GF-D8 (cell line): ENCODE measurements at regions not wholly inside any gene's neighbourhood (a gene's known extent, or its start where the extent isn't known, plus 50 kb on each side); places are given as distances from the start of the nearest gene placed in this dataset.

Source experiments
- DNase-seq: peaks from one replicate; lab custom pipeline; 2025; lab: John Stamatoyannopoulos, UW

DNA sequence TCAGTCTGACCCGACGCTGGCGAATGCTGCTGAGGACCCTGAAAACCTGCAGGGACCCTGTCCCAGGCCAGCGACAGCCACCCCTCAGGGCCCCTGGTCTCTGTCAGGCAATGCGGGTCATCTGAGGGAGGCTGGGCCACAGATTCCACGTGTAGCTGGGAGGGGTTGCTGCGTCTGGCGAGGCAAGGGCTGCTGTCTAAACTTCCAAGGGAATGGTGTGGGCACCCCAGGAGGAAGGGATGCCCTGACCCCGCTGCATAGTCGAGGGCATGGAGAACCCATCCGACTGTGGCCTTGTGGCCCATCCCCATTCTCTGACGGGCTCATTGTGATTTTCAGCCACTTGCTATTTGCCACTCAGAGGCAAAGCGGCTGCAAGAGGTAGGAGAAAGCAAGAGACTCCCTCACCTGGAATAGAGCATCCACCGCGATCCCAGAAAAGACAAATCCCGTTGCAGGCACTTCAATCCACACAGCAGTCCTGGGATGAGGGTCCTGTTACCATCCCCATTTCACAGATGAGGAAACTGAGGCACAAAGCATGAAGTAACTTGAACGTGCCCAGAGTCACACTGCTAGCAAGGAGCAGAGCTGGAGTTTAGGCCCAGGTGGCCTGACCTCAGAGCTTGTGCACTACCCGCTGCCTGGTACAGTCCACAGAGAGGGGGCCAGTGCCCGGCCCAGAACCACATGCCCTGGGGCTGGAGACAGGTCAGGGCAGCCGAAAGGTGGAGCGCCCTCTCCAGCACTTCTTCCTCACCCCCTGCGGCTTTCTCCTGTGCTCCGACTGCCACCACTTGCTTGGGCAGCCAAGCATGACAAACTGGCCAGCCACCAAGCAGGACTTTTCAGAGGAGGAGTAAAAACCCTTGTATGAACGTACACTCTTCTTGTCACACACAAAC lies 163.8 kb upstream of the KLF14 start:
- DNase-seq = peak; percentile 46

DNA sequence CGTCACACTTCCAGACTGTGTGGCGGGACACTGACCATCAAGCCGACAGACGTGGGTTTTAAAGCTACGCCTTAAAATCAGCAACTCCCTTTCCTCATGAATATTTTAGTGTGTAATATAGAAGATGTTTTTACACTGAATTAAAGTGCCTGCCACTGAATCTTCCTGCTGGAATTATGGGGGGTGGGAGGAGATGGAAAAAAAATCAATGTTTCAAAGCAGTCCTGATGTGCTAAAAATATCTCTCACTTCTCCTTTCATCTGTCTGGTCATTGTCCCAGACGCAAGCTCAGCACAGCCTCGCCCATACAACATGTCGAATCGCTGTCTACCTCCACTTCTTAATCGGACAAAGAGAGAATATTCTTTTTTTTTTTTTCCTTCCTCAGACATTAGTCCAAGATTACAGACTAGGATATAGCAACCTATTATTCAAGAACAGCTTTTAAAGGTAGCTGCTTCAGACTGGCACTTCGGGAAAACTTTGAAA lies 165.1 kb upstream of the KLF14 start:
- no peak for DNase-seq

DNA sequence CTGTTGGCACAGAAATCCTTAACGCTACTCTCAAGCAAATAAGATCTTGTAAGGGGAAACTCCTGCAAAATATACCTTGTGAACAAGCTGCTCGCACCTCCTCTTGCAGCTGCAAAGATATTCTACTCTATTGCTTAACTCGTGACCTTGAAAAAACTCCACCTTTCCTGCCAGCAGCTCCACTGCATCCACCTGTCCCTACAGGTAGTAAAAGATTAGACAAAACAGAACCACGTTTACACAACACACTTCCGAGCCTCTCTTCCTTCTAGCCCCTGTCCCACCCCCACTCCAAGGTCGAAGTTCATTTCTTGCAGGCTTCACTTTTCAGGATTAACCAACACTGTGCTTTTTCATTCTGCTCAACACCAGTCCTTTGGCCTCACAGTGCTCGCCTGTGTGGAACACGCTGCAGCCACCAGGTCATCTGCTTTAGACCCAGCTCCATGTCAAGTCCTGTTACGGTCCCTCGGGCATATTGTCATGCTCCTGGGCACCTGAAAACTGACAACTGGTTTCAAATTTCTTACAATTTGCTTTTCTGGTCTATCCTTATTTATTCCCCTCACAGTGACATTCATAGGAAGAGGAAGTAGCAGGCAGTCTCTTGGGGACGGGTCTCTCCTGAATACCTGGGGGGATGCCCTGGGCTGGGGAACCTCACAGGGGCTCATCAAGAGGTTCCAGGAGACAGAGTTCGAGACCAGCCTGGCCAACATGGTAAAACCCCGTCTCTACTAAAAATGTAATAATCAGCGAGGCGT lies 165.8 kb upstream of the KLF14 start:
- no peak for DNase-seq

DNA sequence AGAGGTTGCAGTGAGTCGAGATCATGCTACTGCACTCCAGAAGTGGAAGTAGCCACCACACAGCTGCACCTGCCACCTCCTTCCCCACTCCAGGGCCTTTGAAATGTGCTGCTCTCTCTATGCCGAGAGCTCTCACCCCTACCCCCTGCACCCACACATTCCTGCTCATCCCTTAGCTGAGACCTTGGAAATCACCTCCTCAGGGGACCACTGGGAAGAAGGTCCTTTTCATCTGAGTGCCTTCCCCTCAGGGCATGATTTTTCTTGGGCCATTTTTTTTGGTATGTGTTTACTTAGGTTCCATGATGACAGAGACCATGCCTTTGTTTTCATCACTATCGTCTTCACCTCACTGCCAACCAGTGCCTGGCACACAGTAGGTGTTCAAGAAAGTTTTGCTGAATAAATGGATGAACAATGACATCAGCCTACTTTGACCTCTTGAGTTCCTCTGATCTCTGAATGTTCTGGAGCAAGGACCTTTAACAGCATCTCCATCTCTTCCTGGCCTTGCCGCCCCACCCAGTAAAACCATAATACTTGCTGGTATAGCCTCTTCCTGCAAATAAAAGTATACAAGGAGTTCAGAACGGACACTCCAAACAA lies 166.6 kb upstream of the KLF14 start:
- DNase-seq = no peak

DNA sequence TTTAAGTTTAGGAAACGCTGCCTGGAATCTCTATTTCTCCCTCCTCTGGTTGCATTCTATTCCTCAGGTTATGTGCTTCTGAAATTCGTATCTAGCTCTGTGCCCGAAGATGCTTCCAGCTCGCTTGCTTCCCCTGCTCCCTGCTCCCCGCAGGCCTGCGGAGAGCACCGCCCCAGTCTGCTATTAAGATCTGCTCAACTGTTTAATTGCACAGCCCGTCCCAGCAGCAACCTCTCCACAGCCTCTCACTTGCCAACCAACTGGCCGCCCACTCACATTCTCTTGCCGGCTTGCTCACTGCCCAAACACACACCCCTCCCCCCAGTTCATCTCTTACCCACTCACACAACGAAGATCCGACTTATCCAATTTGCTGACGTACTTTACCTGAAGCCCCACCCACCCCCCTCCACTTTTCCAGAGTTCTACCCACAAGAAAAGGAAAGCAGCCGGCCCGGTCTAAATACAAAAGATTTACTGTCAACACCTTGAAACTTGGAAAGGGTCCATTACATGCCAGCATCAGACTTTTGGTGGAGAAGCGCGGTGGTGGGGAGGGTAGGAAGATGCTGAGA lies 167.3 kb upstream of the KLF14 start:
- DNase-seq = no peak

DNA sequence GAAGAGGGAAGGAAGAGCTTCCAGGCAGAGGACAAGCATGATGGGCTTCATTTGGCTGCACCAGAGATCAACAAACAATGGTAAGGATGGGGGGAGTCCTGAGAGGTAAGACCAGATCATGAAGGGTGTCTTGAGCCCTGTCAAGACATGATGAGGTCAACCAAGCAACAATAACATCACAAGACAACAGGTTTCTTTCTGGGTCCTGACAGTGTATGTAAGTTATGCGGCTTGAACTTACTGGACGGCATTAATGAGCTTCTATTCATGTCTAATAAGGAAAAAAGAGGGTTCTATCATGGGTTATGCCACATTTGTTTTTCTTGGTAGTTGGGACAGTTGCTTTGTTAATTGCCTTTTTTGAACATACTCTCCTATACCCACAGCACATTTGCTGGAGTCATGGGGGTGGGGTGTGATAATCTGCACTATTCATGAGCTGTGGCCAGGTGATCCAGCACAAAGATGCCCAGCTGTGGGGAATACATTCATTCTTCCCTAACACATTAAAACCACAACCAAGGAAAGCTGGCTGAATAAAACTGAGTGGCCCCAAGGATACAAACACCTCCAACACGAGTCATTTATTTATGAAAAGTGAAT lies 168.8 kb upstream of the KLF14 start:
- no peak for DNase-seq

DNA sequence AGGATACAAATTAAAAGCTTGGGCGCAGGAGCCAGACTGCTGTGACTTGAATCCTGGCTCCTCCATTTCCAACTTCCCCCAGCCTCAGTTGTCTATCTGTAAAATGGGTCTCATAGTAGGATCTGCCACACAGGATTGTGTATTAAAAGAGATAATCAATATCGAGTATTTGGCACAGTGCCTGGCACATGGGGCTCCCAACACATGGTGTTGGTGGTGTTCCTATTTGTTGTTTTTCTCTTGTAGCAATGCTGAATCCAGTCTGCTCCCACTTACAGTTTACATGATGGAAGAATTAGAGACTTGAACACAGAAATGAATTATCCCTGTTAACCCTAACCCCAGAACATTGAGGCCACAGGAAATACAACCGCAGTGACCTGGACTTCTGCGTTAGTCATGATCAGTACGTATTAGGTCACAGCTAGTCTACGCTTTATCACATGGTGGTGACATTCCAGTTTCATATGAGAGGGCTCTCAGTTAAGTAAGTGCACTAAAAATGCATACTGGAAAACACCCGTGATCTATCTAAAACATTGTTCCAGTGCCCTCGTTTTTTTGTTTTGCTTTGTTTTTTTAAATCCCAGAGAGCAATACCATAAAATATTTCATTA lies 169.5 kb upstream of the KLF14 start:
- DNase-seq = no peak

DNA sequence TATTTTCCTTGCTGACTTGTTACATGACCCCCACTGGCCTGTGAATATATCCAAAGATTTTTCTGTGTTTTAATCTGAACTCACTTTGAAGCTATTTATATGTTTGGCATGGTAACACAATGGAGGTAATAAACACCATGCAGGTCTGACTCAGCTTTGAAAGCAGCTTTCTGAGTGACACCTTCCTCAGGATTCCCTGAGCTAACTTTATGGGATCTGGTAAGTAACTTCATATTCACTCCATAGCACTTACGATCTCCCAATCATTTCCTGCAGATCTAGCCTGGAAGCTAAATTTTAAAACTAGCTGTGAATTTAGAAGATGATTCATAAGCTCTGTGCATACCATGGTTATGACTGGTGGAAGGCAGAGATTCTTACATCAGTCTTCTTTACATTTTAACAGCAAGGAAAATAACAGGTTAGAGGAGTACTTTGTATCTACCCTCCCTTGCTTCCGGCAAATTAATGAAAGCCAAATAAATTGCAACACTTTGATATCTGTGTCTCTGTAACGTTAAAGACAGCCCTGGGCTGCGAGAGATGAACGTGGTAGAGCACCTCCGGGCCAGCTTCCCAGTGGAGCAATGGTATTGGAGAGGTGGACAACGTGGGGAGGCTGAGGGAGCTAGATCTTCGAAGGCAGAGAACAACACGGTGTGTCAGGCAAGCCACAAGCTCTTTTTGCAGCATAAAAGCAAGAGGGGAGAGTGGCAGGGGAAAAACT lies 170.2 kb upstream of the KLF14 start:
- DNase-seq = no peak

DNA sequence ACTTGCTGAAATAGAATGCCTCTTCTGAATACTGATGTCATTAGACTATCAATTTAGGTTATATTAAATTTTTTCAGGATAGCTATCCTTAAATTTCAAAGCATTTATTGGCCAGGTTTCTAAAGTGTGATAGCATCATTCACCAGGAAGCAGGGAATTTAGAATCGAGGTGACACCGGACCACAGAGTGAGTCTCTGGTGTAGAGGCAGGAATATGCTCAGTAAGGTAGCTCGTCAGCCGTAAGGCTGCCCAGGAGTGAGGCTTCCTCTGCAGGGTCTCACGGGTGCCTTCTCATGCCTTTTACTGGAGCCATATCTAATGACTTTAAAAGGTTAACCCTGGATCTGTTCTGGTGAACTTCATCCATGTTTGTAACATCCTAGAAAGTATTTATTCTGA lies 170.8 kb upstream of the KLF14 start:
- no peak for DNase-seq

DNA sequence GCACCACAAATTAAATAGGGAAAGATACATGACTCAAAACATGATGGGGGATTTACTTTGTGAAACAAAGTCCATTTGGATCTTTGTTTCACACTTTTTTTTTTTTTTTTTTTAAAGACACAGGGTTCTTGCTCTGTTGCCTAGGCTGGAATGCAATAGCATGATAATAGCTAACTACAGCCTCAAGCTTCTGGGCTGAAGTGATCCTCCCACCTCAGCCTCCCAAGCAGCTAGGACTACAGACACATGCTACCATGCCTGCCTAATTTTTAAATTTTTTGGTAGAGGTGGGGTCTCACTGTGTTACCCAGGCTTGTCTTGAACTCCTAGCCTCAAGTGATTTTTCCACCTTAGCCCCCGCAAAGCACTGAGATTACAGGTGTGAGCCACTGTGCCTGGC lies 172.6 kb upstream of the KLF14 start:
- no peak for DNase-seq

DNA sequence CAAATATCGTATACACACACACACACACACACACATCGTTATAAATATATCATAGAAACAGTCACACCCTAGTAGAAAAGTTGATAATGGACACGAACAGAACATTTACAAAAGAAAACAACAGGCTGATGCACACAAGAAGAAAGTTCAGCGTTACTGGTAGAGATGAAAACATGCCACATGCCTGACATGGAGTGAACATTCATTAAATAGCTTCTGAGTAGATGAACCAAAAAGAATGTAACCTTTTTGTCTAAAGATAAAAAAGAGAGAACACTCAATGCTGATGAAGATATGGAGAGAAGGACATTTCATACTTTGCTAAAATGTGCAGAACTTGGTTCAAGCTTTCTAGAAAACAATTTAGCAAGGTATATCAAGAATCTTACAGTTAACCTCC lies 173.4 kb upstream of the KLF14 start:
- no peak for DNase-seq

DNA sequence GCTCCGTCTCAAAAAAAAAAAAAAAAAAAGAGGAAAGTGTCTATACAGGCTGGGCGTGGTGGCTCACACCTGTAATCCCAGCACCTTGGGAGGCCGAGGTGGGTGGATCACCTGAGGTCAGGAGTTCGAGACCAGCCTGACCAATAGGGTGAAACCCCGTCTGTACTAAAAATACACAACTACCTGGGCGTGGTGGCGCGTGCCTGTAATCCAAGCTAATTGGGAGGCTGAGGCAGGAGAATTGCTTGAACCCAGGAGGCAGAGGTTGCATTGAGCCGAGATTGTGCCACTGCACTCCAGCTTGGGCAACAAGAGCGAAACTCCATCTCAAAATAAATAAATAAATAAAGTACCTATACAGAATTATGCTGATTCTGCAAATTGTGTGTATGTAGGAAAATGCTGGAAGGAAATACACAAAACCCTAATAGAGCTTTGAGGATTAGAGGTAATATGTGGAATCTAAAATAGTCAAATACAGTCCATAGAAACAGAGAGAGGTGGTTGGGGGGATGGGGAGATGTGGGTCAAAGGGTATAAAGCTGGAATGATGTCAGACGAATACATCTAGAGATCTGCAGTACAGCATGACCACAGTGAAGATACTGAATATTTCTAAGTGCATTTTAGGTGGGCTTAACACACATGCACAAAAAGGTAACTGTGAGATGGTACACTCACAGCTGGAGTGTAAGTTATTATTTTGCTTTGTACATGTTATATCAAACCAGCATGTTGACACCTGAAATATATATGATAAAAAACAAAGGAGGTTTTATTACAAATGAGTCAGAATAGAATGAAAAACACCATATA lies 174.5 kb upstream of the KLF14 start:
- no peak for DNase-seq

DNA sequence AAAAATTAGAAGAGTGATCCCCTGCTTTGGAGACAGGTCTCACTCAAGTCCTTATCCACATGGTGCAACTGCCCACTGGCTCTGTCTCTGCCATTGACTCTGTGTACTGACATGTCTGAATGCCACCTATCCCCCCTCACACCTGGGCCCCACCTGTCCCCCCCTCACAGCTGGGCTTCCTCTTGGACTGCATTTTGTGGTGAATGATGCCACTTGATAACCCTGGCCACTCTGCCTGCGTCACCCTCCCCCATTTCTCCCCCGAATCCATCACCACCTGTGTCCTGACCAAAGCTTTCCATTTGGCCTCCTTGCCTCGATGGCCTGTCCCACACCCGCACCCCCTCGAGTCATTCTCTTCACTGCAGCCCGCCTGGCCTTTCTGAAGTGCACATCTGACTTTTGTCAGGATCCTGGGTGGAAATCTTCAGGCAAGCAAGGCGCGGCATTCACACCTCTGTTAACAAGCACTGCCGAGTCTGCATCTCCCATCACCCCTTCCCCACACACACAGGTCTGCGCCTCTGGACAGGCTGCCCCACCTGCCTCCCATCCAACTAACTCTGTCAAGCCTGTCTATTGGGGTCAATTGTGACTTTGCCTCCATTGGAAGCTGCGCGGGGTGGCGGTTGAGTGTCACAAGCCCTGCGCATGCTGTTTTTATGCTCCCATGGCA lies 175.3 kb upstream of the KLF14 start:
- DNase-seq = no peak

DNA sequence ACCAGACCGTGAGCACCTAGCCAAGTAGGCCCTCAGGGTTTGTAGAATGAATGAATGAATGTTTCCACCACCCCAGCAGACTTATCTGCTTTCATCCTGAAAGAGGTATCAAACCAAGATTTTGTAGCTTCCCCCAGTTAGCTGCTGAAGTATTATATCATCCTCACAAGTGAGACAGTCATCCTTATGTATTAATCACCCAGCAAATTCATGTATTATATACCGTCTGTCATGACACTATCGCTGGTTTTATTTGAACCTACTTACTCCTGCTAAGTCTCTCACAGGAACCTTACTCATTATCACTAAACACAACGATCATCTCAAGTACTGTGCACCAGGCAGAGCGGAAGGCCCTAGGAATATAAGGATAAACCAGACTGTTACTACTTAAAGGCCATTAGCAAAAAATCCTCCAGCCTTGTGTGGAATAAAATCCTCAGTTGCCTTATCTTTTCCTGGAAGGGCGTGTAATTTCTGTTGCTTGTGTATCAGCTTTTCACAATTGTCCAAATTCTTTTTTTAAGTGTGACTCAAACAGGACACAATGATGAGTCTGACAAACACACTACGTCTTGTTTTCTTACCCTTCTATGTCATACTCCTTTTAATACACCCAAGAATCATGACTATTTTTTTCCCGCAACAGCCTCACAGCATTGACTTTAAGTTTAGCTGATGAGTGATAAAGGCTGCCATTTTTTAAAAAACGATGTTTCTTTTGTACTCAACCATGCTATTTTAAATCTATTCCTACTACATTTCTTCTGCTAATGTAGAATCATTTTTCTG lies 176.1 kb upstream of the KLF14 start:
- DNase-seq = no peak

DNA sequence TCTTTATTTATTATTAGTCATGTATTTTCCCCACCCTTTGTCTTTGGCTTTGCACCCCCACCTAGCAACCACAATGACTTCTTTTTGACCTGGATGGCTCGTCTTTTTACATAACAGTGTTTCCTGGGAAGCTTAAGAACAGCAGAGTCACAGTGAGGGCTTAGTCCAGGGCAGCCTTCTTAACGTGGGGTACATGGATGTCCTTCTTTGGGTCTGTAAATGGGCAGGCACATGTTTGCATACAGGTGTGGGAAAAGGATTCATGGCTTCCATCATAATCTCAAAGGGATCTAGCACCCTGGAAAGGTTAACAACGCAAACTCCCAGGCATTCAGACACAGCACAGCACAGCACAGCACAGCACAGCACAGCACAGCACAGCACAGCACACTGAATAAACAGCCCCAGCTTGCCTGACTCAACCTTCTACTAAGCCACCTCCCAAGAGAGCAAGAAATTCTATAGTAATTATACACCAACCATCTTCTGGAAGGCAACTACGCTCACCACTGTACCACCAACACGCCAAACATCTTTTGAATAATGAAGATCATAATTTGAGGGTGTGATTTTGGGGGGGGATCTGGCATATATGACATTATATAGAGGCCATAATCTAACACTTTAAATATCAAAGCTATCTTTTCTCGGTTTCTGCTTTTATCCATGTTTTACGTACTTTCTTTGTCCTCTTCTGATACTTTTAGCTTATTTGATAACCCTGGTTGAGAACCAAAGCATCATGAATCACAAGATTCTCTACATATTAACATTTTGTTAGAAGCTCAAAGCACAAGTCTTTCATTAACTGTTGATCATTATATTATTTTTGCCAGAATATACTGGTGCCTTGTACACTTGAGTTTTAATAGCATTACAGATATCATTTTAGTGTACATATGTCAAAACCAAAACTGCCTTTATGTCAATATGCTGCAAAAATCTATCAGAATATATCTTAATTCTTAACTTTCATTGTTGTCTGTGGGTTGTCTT lies 177.2 kb upstream of the KLF14 start:
- no peak for DNase-seq

DNA sequence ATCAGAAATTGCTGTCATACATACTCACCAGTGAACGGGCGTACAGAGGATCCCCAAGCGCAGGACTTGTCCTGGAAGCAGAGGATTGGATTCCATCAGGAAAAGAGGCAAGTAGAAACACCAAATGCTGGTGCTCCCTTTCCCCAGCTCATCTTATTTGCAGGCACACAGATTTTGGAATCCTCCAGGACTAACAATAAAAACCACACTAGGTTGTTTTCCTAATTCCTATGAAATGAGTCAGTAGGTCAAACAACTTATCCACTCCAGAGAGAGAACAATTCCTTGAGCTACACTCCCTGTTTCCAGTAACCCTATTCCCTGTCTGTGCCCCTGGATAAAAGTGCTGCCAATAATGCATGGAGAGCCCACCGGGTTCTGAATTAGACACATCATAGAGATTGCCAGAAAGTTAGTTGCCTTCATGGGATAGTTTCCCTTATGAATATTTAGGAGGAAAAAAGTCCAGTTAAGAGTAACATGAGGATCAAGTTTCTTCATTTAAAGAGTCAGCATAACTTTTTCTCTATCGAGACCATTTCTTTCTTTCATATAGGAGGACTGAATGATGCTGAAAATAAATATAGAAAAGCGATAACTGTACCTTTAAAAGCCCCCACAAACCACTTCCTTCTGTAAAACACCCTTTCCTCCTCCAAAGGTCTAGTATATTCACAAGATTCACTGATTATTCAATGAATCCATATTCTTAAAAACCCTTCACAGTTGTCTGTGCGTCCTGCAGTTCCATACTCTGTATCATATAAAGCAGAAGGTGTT lies 178.3 kb upstream of the KLF14 start:
- no peak for DNase-seq
